ENCODE measurements at regions not wholly inside any gene's neighbourhood (a gene's known extent, or its start where the extent isn't known, plus 50 kb on each side); places are given as distances from the start of the nearest gene placed in this dataset.
"Not testable (repeated sequence)": the region's sequence is repeated elsewhere in the genome, so short reads cannot be mapped to it uniquely, and the experiment has no call there.

- TF ChIP-seq CTCF (IDR thresholded peaks at IDR 0.05): no peak
- H3K27me3 ChIP-seq: no peaks in the 10 kb centered on the region
These were observed 112.5 kb upstream of the VWC2 start for GRCh38 chr7:49660976-49661375.

GRCh38 chr7:49665963-49666362 is 107.5 kb upstream of the VWC2 start:
- H3K27ac ChIP-seq; H3K27me3 ChIP-seq; intact Hi-C loops (cut with DNase I); H3K4me3 ChIP-seq; ATAC-seq; H3K4me1 ChIP-seq; DNase-seq; H3K9me3 ChIP-seq; H3K36me3 ChIP-seq: not testable (repeated sequence)

More at GRCh38 chr7:49660976-49661375, 112.5 kb upstream of the VWC2 start:
- no peak overlapping the region for H3K4me3 ChIP-seq
- DNase-seq (no peak), ATAC-seq (no peak)
- intact Hi-C loops (cut with DNase I): no loop called here
- no peaks in the 10 kb centered on the region for H3K36me3 ChIP-seq
- no peaks in the 10 kb centered on the region for H3K4me1 ChIP-seq
- H3K9me3 ChIP-seq: no peaks in the 10 kb centered on the region
- H3K27ac ChIP-seq: no peak overlapping the region

- no peaks in the 10 kb centered on the region for H3K4me1 ChIP-seq
- TF ChIP-seq CTCF (IDR thresholded peaks at IDR 0.05): no peak
- H3K4me3 ChIP-seq: no peak overlapping the region
- no peaks in the 10 kb centered on the region for H3K36me3 ChIP-seq
- intact Hi-C loops (cut with DNase I): no loop called here
- no peaks in the 10 kb centered on the region for H3K9me3 ChIP-seq
- ATAC-seq: no peak
- H3K27ac ChIP-seq: no peak overlapping the region
- H3K27me3 ChIP-seq: no peaks in the 10 kb centered on the region
- no peak for DNase-seq
These were observed 106.7 kb upstream of the VWC2 start for GRCh38 chr7:49666764-49667163.

GRCh38 chr7:49669285-49669684 is 104.2 kb upstream of the VWC2 start:
- intact Hi-C loops (cut with DNase I): no loop called here

GRCh38 chr7:49669692-49670260 is 103.7 kb upstream of the VWC2 start:
- TF ChIP-seq CTCF (IDR thresholded peaks at IDR 0.05): no peak
- no peaks in the 10 kb centered on the region for H3K36me3 ChIP-seq
- no peaks in the 10 kb centered on the region for H3K4me1 ChIP-seq
- no peak overlapping the region for H3K27ac ChIP-seq
- ATAC-seq (no peak), DNase-seq (no peak)
- H3K9me3 ChIP-seq: no peaks in the 10 kb centered on the region
- no peak overlapping the region for H3K4me3 ChIP-seq
- intact Hi-C loops (cut with DNase I): no loop called here
- H3K27me3 ChIP-seq: no peaks in the 10 kb centered on the region

More at GRCh38 chr7:49669285-49669684, 104.2 kb upstream of the VWC2 start:
- H3K4me1 ChIP-seq: no peaks in the 10 kb centered on the region
- DNase-seq (no peak), ATAC-seq (no peak)
- H3K36me3 ChIP-seq: no peaks in the 10 kb centered on the region
- H3K27me3 ChIP-seq: no peaks in the 10 kb centered on the region
- no peak for TF ChIP-seq CTCF (IDR thresholded peaks at IDR 0.05)
- H3K9me3 ChIP-seq: no peaks in the 10 kb centered on the region
- no peak overlapping the region for H3K27ac ChIP-seq
- no peak overlapping the region for H3K4me3 ChIP-seq

GRCh38 chr7:49670991-49671390 is 102.4 kb upstream of the VWC2 start:
- TF ChIP-seq CTCF (IDR thresholded peaks at IDR 0.05): no peak
- no peak overlapping the region for H3K27ac ChIP-seq
- no peak overlapping the region for H3K4me3 ChIP-seq
- intact Hi-C loops (cut with DNase I): no loop called here
- no peaks in the 10 kb centered on the region for H3K4me1 ChIP-seq
- H3K36me3 ChIP-seq: no peaks in the 10 kb centered on the region
- DNase-seq: no peak
- H3K9me3 ChIP-seq: no peaks in the 10 kb centered on the region
- ATAC-seq: no peak
- H3K27me3 ChIP-seq: no peaks in the 10 kb centered on the region

Measured in upper lobe of right lung (tissue), 1 donor.